ENCODE measurements at regions not wholly inside any gene's neighbourhood (a gene's known extent, or its start where the extent isn't known, plus 50 kb on each side); places are given as distances from the start of the nearest gene placed in this dataset.
A peak's percentile ranks its signal among the peaks of the same experiment; 100 is the strongest.

GRCh38 chr11:11076276-11076675 is 218.4 kb upstream of the ZBED5 start:
- intact Hi-C loops (cut with DNase I, micrococcal nuclease) = no loop called here
- ATAC-seq (ENCODE audit: poor library complexity) = peak; percentile 39
- Histone ChIP-seq H3K36me3 (ENCODE audit: insufficient read depth, low read length) (no peaks in the 10 kb centered on the region), H3K4me3 (ENCODE audit: low read length) (no peak overlapping the region), H3K4me1 (ENCODE audit: insufficient read depth, low read length) (peaks cover 4% of the 10 kb centered on the region), H3K27ac (ENCODE audit: low read depth in 1 of 2, low read length in 2 of 2) (no peak overlapping the region), H3K27me3 (ENCODE audit: control insufficient read depth in 1 of 2, insufficient read depth in 2 of 2, low read length in 2 of 2) (no peaks in the 10 kb centered on the region), H3K9me3 (ENCODE audit: control insufficient read depth in 1 of 2, insufficient read depth in 1 of 2, low read length in 2 of 2) (no peaks in the 10 kb centered on the region)
- Mint-ChIP-seq H3K4me3 (no peak overlapping the region), H3K27me3 (no peaks in the 10 kb centered on the region), H3K27ac (peak overlapping the region; percentile 34), H3K9me3 (no peaks in the 10 kb centered on the region), H3K36me3 (ENCODE audit: low read depth) (no peaks in the 10 kb centered on the region), H3K4me1 (ENCODE audit: low read depth) (peaks cover 24% of the 10 kb centered on the region)
- ChIA-PET POLR2A (no interaction called here), CTCF (interaction anchor here (1.8 kb wide), 1 partner anchor 80 kb away, joined by 7 read pairs; no protein-coding TSS in a partner anchor)
- no peak for TF ChIP-seq CTCF (IDR thresholded peaks at IDR 0.05)
- DNase-seq = no peak

- no peak for ATAC-seq (ENCODE audit: poor library complexity)
Measured at GRCh38 chr11:11075515-11076171, 217.8 kb upstream of the ZBED5 start.

GRCh38 chr11:11074686-11075335 is 217.0 kb upstream of the ZBED5 start:
- CTCF ChIA-PET = interaction anchor here (0.9 to 1.0 kb wide), 2 partner anchors 9 to 73 kb away, joined by 3 read pairs; no protein-coding TSS in a partner anchor
- POLR2A ChIA-PET = interaction anchor here (3.0 kb wide), 1 partner anchor 75 kb away, joined by 7 read pairs; no protein-coding TSS in a partner anchor
- intact Hi-C loops (cut with DNase I, micrococcal nuclease) = no loop called here

More at GRCh38 chr11:11075515-11076171, 217.8 kb upstream of the ZBED5 start:
- Mint-ChIP-seq H3K27me3 (no peaks in the 10 kb centered on the region), H3K4me3 (no peak overlapping the region), H3K36me3 (ENCODE audit: low read depth) (no peaks in the 10 kb centered on the region), H3K4me1 (ENCODE audit: low read depth) (peaks cover 24% of the 10 kb centered on the region), H3K27ac (peak overlapping the region; percentile 34), H3K9me3 (no peaks in the 10 kb centered on the region)
- Histone ChIP-seq H3K27me3 (ENCODE audit: control insufficient read depth in 1 of 2, insufficient read depth in 2 of 2, low read length in 2 of 2) (no peaks in the 10 kb centered on the region), H3K4me1 (ENCODE audit: insufficient read depth, low read length) (peaks cover 4% of the 10 kb centered on the region), H3K27ac (ENCODE audit: low read depth in 1 of 2, low read length in 2 of 2) (no peak overlapping the region), H3K9me3 (ENCODE audit: control insufficient read depth in 1 of 2, insufficient read depth in 1 of 2, low read length in 2 of 2) (no peaks in the 10 kb centered on the region), H3K36me3 (ENCODE audit: insufficient read depth, low read length) (no peaks in the 10 kb centered on the region), H3K4me3 (ENCODE audit: low read length) (no peak overlapping the region)
- ChIA-PET CTCF (no interaction called here), POLR2A (no interaction called here)
- no peak for TF ChIP-seq CTCF (IDR thresholded peaks at IDR 0.05)
- intact Hi-C loops (cut with DNase I, micrococcal nuclease) = no loop called here
- no peak for DNase-seq

More at GRCh38 chr11:11074686-11075335, 217.0 kb upstream of the ZBED5 start:
- Mint-ChIP-seq H3K27me3 (no peaks in the 10 kb centered on the region), H3K4me1 (ENCODE audit: low read depth) (peaks cover 24% of the 10 kb centered on the region), H3K36me3 (ENCODE audit: low read depth) (no peaks in the 10 kb centered on the region), H3K27ac (no peak overlapping the region), H3K9me3 (no peaks in the 10 kb centered on the region), H3K4me3 (no peak overlapping the region)
- H3K36me3 ChIP-seq (ENCODE audit: insufficient read depth, low read length) = no peaks in the 10 kb centered on the region
- H3K4me1 ChIP-seq (ENCODE audit: insufficient read depth, low read length) = peaks cover 4% of the 10 kb centered on the region
- DNase-seq (no peak), ATAC-seq (ENCODE audit: poor library complexity) (no peak)
- no peaks in the 10 kb centered on the region for H3K27me3 ChIP-seq (ENCODE audit: control insufficient read depth in 1 of 2, insufficient read depth in 2 of 2, low read length in 2 of 2)
- TF ChIP-seq CTCF (IDR thresholded peaks at IDR 0.05) = no peak
- H3K4me3 ChIP-seq (ENCODE audit: low read length) = no peak overlapping the region
- no peak overlapping the region for H3K27ac ChIP-seq (ENCODE audit: low read depth in 1 of 2, low read length in 2 of 2)
- H3K9me3 ChIP-seq (ENCODE audit: control insufficient read depth in 1 of 2, insufficient read depth in 1 of 2, low read length in 2 of 2) = no peaks in the 10 kb centered on the region
